ENCODE measurements at regions not wholly inside any gene's neighbourhood (a gene's known extent, or its start where the extent isn't known, plus 50 kb on each side); places are given as distances from the start of the nearest gene placed in this dataset.

- H3K36me3 Mint-ChIP-seq, result no peaks in the 10 kb centered on the region
- intact Hi-C loops (cut with micrococcal nuclease), result no loop called here
- no peak overlapping the region for H3K4me2 ChIP-seq (replicated peaks; ENCODE audit: extremely low read depth, low read length, poor library complexity, severe bottlenecking)
These were observed 236.0 kb upstream of the ZNF717 start for GRCh38 chr3:76021376-76021775.

GRCh38 chr3:76024640-76025039 lies 239.3 kb upstream of the ZNF717 start:
- Histone ChIP-seq H3K9me3 (replicated peaks in 1 of 2; ENCODE audit: control insufficient read depth in 1 of 2, insufficient read depth in 1 of 2, low read length in 2 of 2) (no peaks in the 10 kb centered on the region), H3K27me3 (ENCODE audit: control insufficient read depth in 2 of 2, insufficient read depth in 2 of 2, low read length in 2 of 2) (no peaks in the 10 kb centered on the region), H3K79me2 (ENCODE audit: insufficient read depth, low read length) (no peaks in the 10 kb centered on the region), H3K27ac (ENCODE audit: low read depth in 1 of 2, low read length in 2 of 2) (no peak overlapping the region), H3K9ac (ENCODE audit: insufficient read depth, low read length, poor library complexity, severe bottlenecking) (no peak overlapping the region), H4K20me1 (ENCODE audit: insufficient read depth, low read length) (no peaks in the 10 kb centered on the region), H3K4me1 (ENCODE audit: control insufficient read depth in 1 of 2, insufficient read depth in 2 of 2, low read length in 2 of 2) (no peaks in the 10 kb centered on the region), H3K4me2 (replicated peaks; ENCODE audit: extremely low read depth, low read length, poor library complexity, severe bottlenecking) (no peak overlapping the region), H3K36me3 (replicated peaks in 1 of 2; ENCODE audit: control insufficient read depth in 1 of 2, insufficient read depth in 2 of 2, low read length in 2 of 2) (no peaks in the 10 kb centered on the region), H3K4me3 (replicated peaks in 1 of 3; ENCODE audit: low read depth in 2 of 3, low read length in 3 of 3) (no peak overlapping the region), H2AFZ (ENCODE audit: insufficient read depth, low read depth, low read length, poor library complexity, severe bottlenecking) (no peak overlapping the region)
- intact Hi-C loops (cut with micrococcal nuclease), result no loop called here
- no peak for DNase-seq
- H3K4me1 Mint-ChIP-seq, result no peaks in the 10 kb centered on the region
- H3K27ac Mint-ChIP-seq, result no peak overlapping the region
- H3K9me3 Mint-ChIP-seq, result no peaks in the 10 kb centered on the region
- H3K27me3 Mint-ChIP-seq (ENCODE audit: low read depth in 3 of 3), result peaks cover 0 to 1% (median 0%) of the 10 kb centered on the region in 3 donors
- no peaks in the 10 kb centered on the region for H3K36me3 Mint-ChIP-seq
- no CpG with 5 or more reads among the region's 2 CpGs for WGBS (ENCODE audit: insufficient coverage)
- H3K4me3 Mint-ChIP-seq, result no peak overlapping the region
- TF ChIP-seq CTCF (IDR thresholded peaks at IDR 0.05), result no peak

More at GRCh38 chr3:76021376-76021775, 236.0 kb upstream of the ZNF717 start:
- Mint-ChIP-seq H3K27ac (no peak overlapping the region), H3K27me3 (ENCODE audit: low read depth in 3 of 3) (peaks cover 0 to 1% (median 0%) of the 10 kb centered on the region in 3 donors), H3K9me3 (no peaks in the 10 kb centered on the region), H3K4me1 (no peaks in the 10 kb centered on the region), H3K4me3 (no peak overlapping the region)
- Histone ChIP-seq H2AFZ (ENCODE audit: insufficient read depth, low read depth, low read length, poor library complexity, severe bottlenecking) (no peak overlapping the region), H3K27ac (ENCODE audit: low read depth in 1 of 2, low read length in 2 of 2) (no peak overlapping the region), H3K4me1 (ENCODE audit: control insufficient read depth in 1 of 2, insufficient read depth in 2 of 2, low read length in 2 of 2) (no peaks in the 10 kb centered on the region), H3K27me3 (ENCODE audit: control insufficient read depth in 2 of 2, insufficient read depth in 2 of 2, low read length in 2 of 2) (no peaks in the 10 kb centered on the region), H3K36me3 (replicated peaks in 1 of 2; ENCODE audit: control insufficient read depth in 1 of 2, insufficient read depth in 2 of 2, low read length in 2 of 2) (no peaks in the 10 kb centered on the region), H3K9me3 (replicated peaks in 1 of 2; ENCODE audit: control insufficient read depth in 1 of 2, insufficient read depth in 1 of 2, low read length in 2 of 2) (no peaks in the 10 kb centered on the region), H4K20me1 (ENCODE audit: insufficient read depth, low read length) (no peaks in the 10 kb centered on the region), H3K4me3 (replicated peaks in 1 of 3; ENCODE audit: low read depth in 2 of 3, low read length in 3 of 3) (no peak overlapping the region), H3K79me2 (ENCODE audit: insufficient read depth, low read length) (no peaks in the 10 kb centered on the region), H3K9ac (ENCODE audit: insufficient read depth, low read length, poor library complexity, severe bottlenecking) (no peak overlapping the region)
- no peak for TF ChIP-seq CTCF (IDR thresholded peaks at IDR 0.05)
- WGBS (ENCODE audit: insufficient coverage), result no CpG with 5 or more reads among the region's 4 CpGs
- no peak for DNase-seq
